OCI-LY3 (cell line): ENCODE measurements at regions not wholly inside any gene's neighbourhood (a gene's known extent, or its start where the extent isn't known, plus 50 kb on each side); places are given as distances from the start of the nearest gene placed in this dataset.
"Not testable (repeated sequence)": the region's sequence is repeated elsewhere in the genome, so short reads cannot be mapped to it uniquely, and the experiment has no call there.

Experiments used
- H2AFZ ChIP-seq: fragments of 200-600, 300-600 bp; shearing (Covaris generic); 2 replicates; pipeline ENCODE4 v1.6.0; 2014; ENCODE audit warnings: antibody characterized with exemption, low read depth, low read length
- H3K27ac ChIP-seq: fragments of 200-600, 300-600 bp; sonication (generic); 2 replicates; pipeline ENCODE4 v1.5.1; 2014; ENCODE audit warnings: mild to moderate bottlenecking, low read length, moderate library complexity, mixed read lengths
- H3K27me3 ChIP-seq: fragments of 200-600, 300-600 bp; sonication (generic); 2 replicates; pipeline ENCODE4 v1.6.1; 2014; ENCODE audit warnings: low read depth, low read length, mixed read lengths
- H3K36me3 ChIP-seq: fragments of 200-600, 300-600 bp; sonication (generic); replicated peaks from 2 replicates; pipeline ENCODE3; 2014; ENCODE audit warnings: low read depth, low read length, mixed read lengths
- H3K4me1 ChIP-seq: fragments of 300-600, 200-600 bp; sonication (generic); 2 replicates; pipeline ENCODE4 v1.6.1; 2014; ENCODE audit warnings: low read length, mixed read lengths
- H3K4me2 ChIP-seq: fragments of 200-600, 300-600 bp; sonication (generic); 2 replicates; pipeline ENCODE4 v1.6.1; 2014; ENCODE audit warnings: low read length, mixed read lengths
- H3K4me3 ChIP-seq: fragments of 300-600, 200-600 bp; sonication (generic); 2 replicates; pipeline ENCODE4 v1.5.1; 2014; ENCODE audit warnings: antibody characterized with exemption, mild to moderate bottlenecking, low read length, moderate library complexity
- H3K79me2 ChIP-seq: fragments of 300-600, 200-600 bp; shearing (Covaris generic); 2 replicates; pipeline ENCODE4 v1.6.1; 2014; ENCODE audit warnings: mild to moderate bottlenecking, low read length, mixed read lengths
- H3K9ac ChIP-seq: fragments of 300-600, 200-600 bp; shearing (Covaris generic); 2 replicates; pipeline ENCODE4 v1.6.0; 2014; ENCODE audit warnings: mild to moderate bottlenecking, low read length, moderate library complexity
- H3K9me3 ChIP-seq: fragments of 200-600, 300-600 bp; shearing (Covaris generic); 2 replicates; pipeline ENCODE4 v1.6.1; 2014; ENCODE audit warnings: low read length, mixed read lengths; ENCODE audit not compliant: insufficient read depth
- H4K20me1 ChIP-seq: fragments of 200-600, 300-600 bp; sonication (generic); 2 replicates; pipeline ENCODE4 v1.6.1; 2016; ENCODE audit warnings: low read length, mixed read lengths; ENCODE audit not compliant: insufficient read depth
- CTCF ChIP-seq: fragments of 200-600, 300-600 bp; sonication (generic); IDR thresholded peaks from 2 replicates; pipeline ENCODE4 v1.5.1; 2014; ENCODE audit warnings: antibody characterized with exemption, low read length, low read depth
- EZH2phosphoT487 ChIP-seq: fragments of 200-600 bp; shearing (Covaris generic); IDR thresholded peaks from 2 replicates; pipeline ENCODE4 v1.6.1; 2018; ENCODE audit warnings: antibody characterized with exemption, mixed run types, low read depth

- Histone ChIP-seq H3K36me3 (peaks cover 7% of the 10 kb centered on the region), H3K4me1 (peaks cover 73% of the 10 kb centered on the region), H2AFZ (no peak overlapping the region), H3K9ac (peak overlapping the region; percentile 96), H3K9me3 (no peaks in the 10 kb centered on the region), H3K4me2 (peak overlapping the region; percentile 85), H3K27me3 (no peaks in the 10 kb centered on the region), H3K27ac (peak overlapping the region; percentile 100), H3K79me2 (0 out of 2 replicates have a peak, but pooled peaks cover 3% of the 10 kb centered on the region), H4K20me1 (no peaks in the 10 kb centered on the region), H3K4me3 (peak overlapping the region; percentile 63)
- TF ChIP-seq CTCF (no peak), EZH2phosphoT487 (no peak)
Observed at GRCh38 chr1:38153778-38154470, 107.3 kb upstream of the POU3F1 start.

GRCh38 chr1:38153066-38153777 lies 106.6 kb upstream of the POU3F1 start:
- Histone ChIP-seq H3K4me2 (peak overlapping the region; percentile 85), H3K4me1 (peaks cover 72% of the 10 kb centered on the region), H3K27me3 (no peaks in the 10 kb centered on the region), H3K4me3 (peak overlapping the region; percentile 63), H2AFZ (no peak overlapping the region), H3K27ac (peak overlapping the region; percentile 100), H3K9ac (peak overlapping the region; percentile 96), H3K79me2 (0 out of 2 replicates have a peak, but pooled peaks cover 3% of the 10 kb centered on the region), H3K9me3 (no peaks in the 10 kb centered on the region), H4K20me1 (no peaks in the 10 kb centered on the region), H3K36me3 (peaks cover 7% of the 10 kb centered on the region)
- TF ChIP-seq EZH2phosphoT487 (no peak), CTCF (no peak)

GRCh38 chr1:38152351-38153065 lies 105.9 kb upstream of the POU3F1 start:
- H4K20me1 ChIP-seq, result no peaks in the 10 kb centered on the region
- H3K9ac ChIP-seq, result peak overlapping the region; percentile 96
- H3K9me3 ChIP-seq, result no peaks in the 10 kb centered on the region
- peak overlapping the region; percentile 100 for H3K27ac ChIP-seq
- H2AFZ ChIP-seq, result no peak overlapping the region
- H3K27me3 ChIP-seq, result no peaks in the 10 kb centered on the region
- TF ChIP-seq EZH2phosphoT487 (no peak), CTCF (peak; percentile 37)
- 0 out of 2 replicates have a peak, but pooled peaks cover 3% of the 10 kb centered on the region for H3K79me2 ChIP-seq
- peaks cover 65% of the 10 kb centered on the region for H3K4me1 ChIP-seq
- H3K4me3 ChIP-seq, result peak overlapping the region; percentile 64
- H3K4me2 ChIP-seq, result peak overlapping the region; percentile 85
- peaks cover 7% of the 10 kb centered on the region for H3K36me3 ChIP-seq

GRCh38 chr1:38151399-38151798 lies 104.8 kb upstream of the POU3F1 start:
- peak overlapping the region; percentile 85 for H3K4me2 ChIP-seq
- peak overlapping the region; percentile 100 for H3K27ac ChIP-seq
- H3K79me2 ChIP-seq, result 0 out of 2 replicates have a peak, but pooled peaks cover 3% of the 10 kb centered on the region
- H3K9me3 ChIP-seq, result no peaks in the 10 kb centered on the region
- no peaks in the 10 kb centered on the region for H3K27me3 ChIP-seq
- H3K9ac ChIP-seq, result peak overlapping the region; percentile 96
- no peaks in the 10 kb centered on the region for H4K20me1 ChIP-seq
- H3K4me1 ChIP-seq, result peaks cover 60% of the 10 kb centered on the region
- no peak overlapping the region for H2AFZ ChIP-seq
- peak overlapping the region; percentile 64 for H3K4me3 ChIP-seq
- no peak for TF ChIP-seq EZH2phosphoT487
- TF ChIP-seq CTCF, result no peak
- H3K36me3 ChIP-seq, result peaks cover 5% of the 10 kb centered on the region

GRCh38 chr1:38146079-38146478 lies 99.5 kb upstream of the POU3F1 start:
- not testable (repeated sequence) for H3K9me3 ChIP-seq, H3K27me3 ChIP-seq, H3K9ac ChIP-seq, H3K4me3 ChIP-seq, H3K79me2 ChIP-seq, H3K36me3 ChIP-seq, H3K27ac ChIP-seq, H2AFZ ChIP-seq, H3K4me2 ChIP-seq, H4K20me1 ChIP-seq
- H3K4me1 ChIP-seq, result peaks cover 22% of the 10 kb centered on the region
